Small intestine (tissue), 7 donors: ENCODE measurements at regions not wholly inside any gene's neighbourhood (a gene's known extent, or its start where the extent isn't known, plus 50 kb on each side); places are given as distances from the start of the nearest gene placed in this dataset.
A peak's percentile ranks its signal among the peaks of the same experiment; 100 is the strongest.

ENCODE experiments used
- DNase-seq, 2 donors: peaks; one replicate each; pipeline versions ENCODE4 v3.0.0 to v3.0.0-alpha.2; 2013
- FAIRE-seq: peaks from 2 replicates; lab custom pipeline; 2012; peaks lifted over from hg19 to GRCh38; lab: Jason Lieb, UNC
- H3K27ac ChIP-seq, 3 donors: one replicate each; pipeline ENCODE4 v1.5.1; 2013; ENCODE audit warnings: low read length in 2 of 3, mild to moderate bottlenecking in 2 of 3, control low read depth in 1 of 3, inconsistent platforms in 1 of 3, low read depth in 1 of 3, moderate library complexity in 1 of 3
- H3K27me3 ChIP-seq, 3 donors: one replicate each; pipeline ENCODE4 v1.6.1; 2013; ENCODE audit warnings: low read length in 3 of 3, inconsistent platforms in 1 of 3; ENCODE audit not compliant: control insufficient read depth in 3 of 3, insufficient read depth in 3 of 3
- H3K36me3 ChIP-seq, 3 donors: one replicate each; pipeline ENCODE4 v1.6.1; 2013; ENCODE audit warnings: low read length in 3 of 3, inconsistent platforms in 1 of 3, low read depth in 1 of 3, mild to moderate bottlenecking in 1 of 3, moderate library complexity in 1 of 3; ENCODE audit not compliant: control insufficient read depth in 3 of 3, insufficient read depth in 2 of 3
- H3K4me1 ChIP-seq, 3 donors: one replicate each; pipeline ENCODE4 v1.6.1; 2013; ENCODE audit warnings: low read length in 2 of 3, inconsistent platforms in 1 of 3, low read depth in 1 of 3, mild to moderate bottlenecking in 1 of 3, moderate library complexity in 1 of 3; ENCODE audit not compliant: control insufficient read depth in 3 of 3, insufficient read depth in 2 of 3
- H3K4me3 ChIP-seq, 3 donors: one replicate each; pipeline ENCODE4 v1.5.1; 2013; ENCODE audit warnings: low read length in 3 of 3, control low read depth in 1 of 3, inconsistent platforms in 1 of 3, low read depth in 1 of 3, mild to moderate bottlenecking in 1 of 3, moderate library complexity in 1 of 3
- H3K9me3 ChIP-seq, 2 donors: one replicate each; pipeline ENCODE4 v1.6.1; 2013; ENCODE audit warnings: low read depth in 1 of 2, low read length in 1 of 2; ENCODE audit not compliant: control insufficient read depth in 2 of 2, insufficient read depth in 1 of 2
- WGBS, 3 donors: extraction: QIAGEN DNeasy Blood & Tissue Kit; methylation state at CpG; one replicate each; pipeline ENCODE4 v1.1.7; 2013; 5-methylcytosine and 5-hydroxymethylcytosine counted together
- donor health status: healthy with polysubstance abuse.
- donor health status: control.
- donor health status: control.
- donor health status: Bipolar disorder and iron deficiency.
- donor health status: healthy.

DNA sequence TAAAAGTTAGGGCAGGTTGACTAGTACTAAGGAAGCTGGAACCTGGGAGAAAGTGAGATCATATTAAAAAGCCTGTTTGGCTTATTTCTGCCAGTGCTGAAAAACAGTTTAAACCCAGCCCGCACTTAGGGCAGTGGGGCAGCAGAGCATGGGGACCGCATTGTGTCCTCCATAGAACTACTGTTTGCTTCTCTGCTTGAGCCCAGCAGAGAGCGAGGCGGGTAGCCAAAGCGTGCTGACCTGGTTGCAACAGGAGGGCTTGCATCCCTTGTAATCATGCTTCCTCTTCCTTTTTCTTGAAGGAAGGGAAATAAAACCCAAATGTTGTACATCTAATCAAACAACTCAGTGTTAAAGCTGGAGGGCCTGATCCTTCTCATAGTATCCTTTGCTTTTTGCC, 82.5 kb upstream of the HOXC13 start:
- peaks cover 0 to 14% (median 0%) of the 10 kb centered on the region in 3 donors for H3K27me3 ChIP-seq
- no peak overlapping the region for H3K4me3 ChIP-seq
- 81 to 89% (median 88%) methylated on average over 5 of the region's 5 CpGs for WGBS, 3 donors
- DNase-seq: no peak
- no peak overlapping the region for H3K27ac ChIP-seq
- no peaks in the 10 kb centered on the region for H3K36me3 ChIP-seq
- H3K4me1 ChIP-seq: no peaks in the 10 kb centered on the region
- H3K9me3 ChIP-seq: no peaks in the 10 kb centered on the region
- no peak for FAIRE-seq

GRCh38 chr12:53857666-53858065, 81.0 kb upstream of the HOXC13 start:
- no peaks in the 10 kb centered on the region for H3K36me3 ChIP-seq
- H3K4me3 ChIP-seq: no peak overlapping the region
- H3K27me3 ChIP-seq: peaks cover 0 to 12% (median 0%) of the 10 kb centered on the region in 3 donors
- H3K9me3 ChIP-seq: no peaks in the 10 kb centered on the region
- no peak for DNase-seq
- 83 to 93% (median 88%) methylated on average over 2 of the region's 2 CpGs for WGBS, 3 donors
- H3K4me1 ChIP-seq: no peaks in the 10 kb centered on the region
- FAIRE-seq: no peak
- H3K27ac ChIP-seq: no peak overlapping the region

DNA sequence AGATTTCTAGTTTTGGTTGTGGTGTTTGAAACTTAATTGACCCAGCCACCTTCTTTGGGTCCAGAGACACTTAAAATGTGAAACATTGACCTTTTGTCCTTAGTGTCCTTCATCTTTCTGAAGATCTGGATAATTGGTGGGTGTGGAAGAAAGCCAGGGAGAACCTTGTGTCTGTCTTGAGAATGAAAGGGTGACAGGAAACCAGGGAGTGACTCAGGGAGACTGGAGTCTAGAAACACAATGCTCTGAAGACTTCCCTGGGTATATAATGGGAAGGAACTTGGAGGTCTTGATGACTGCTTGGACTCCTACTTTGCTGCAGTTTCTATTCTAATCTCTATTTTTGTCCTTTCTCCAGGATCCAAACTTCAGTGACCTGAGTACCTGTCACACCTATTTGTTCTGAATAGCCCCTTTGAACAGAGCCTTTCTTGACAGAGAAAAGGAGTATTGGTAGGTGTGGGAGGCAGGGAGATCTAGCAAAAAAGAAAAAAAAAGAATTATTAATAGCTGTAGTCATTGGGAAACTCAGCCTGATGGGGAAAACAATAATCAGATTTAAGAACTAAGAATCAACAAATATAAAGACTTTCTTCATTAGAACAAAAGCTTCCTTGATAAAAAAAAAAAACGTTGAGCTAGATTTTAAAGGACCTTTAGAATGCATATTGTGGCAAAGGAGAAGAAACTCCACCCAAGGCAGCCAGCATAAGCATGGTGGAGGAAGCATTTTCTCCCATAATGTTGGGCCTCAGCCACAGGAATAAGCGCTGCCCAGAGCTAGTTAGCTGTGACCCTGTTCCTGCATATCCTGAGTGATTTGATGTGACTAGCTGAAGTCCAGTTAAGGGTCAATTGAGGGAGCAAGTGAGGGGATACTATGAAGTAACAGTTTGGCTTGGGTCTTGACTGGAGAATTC, 77.9 kb upstream of the HOXC13 start:
- WGBS, 3 donors: 37 to 64% (median 51%) methylated on average over 2 of the region's 2 CpGs
- Histone ChIP-seq H3K27ac (no peak overlapping the region), H3K36me3 (no peaks in the 10 kb centered on the region), H3K4me1 (no peaks in the 10 kb centered on the region), H3K4me3 (no peak overlapping the region), H3K9me3 (no peaks in the 10 kb centered on the region), H3K27me3 (peaks cover 0 to 11% (median 0%) of the 10 kb centered on the region in 3 donors)
- no peak for DNase-seq
- no peak for FAIRE-seq

- H3K9me3 ChIP-seq: no peaks in the 10 kb centered on the region
- 52 to 57% (median 53%) methylated on average over 3 of the region's 3 CpGs for WGBS, 3 donors
- FAIRE-seq (no peak), DNase-seq (no peak)
- no peak overlapping the region for H3K4me3 ChIP-seq
- H3K27ac ChIP-seq: no peak overlapping the region
- H3K36me3 ChIP-seq: no peaks in the 10 kb centered on the region
- no peaks in the 10 kb centered on the region for H3K4me1 ChIP-seq
- peaks cover 0 to 5% (median 0%) of the 10 kb centered on the region in 3 donors for H3K27me3 ChIP-seq
These were observed 76.4 kb upstream of the HOXC13 start for GRCh38 chr12:53862206-53862605.

DNA sequence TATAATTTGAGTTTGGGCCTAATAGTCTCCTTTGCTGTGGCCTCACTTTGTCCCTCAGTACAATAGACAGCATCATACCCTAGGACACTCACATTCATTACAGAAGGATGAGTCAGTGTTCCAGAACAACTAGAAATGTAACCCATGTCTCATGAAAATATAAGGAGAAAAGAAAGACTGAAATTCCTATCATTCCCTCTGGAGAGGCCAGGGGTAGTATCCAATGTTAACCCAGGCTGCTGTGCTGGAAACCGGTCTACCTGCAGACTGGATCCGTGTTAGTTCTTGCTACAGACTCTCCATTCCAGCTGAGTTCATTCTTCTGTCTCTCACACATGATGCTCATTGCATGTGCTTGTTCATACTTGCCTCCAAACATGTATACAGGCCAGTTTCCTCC, 75.8 kb upstream of the HOXC13 start:
- Histone ChIP-seq H3K27ac (no peak overlapping the region), H3K27me3 (peaks cover 0 to 7% (median 0%) of the 10 kb centered on the region in 3 donors), H3K9me3 (no peaks in the 10 kb centered on the region), H3K36me3 (no peaks in the 10 kb centered on the region), H3K4me1 (no peaks in the 10 kb centered on the region), H3K4me3 (no peak overlapping the region)
- DNase-seq (no peak), FAIRE-seq (no peak)
- 73 to 86% (median 79%) methylated on average over 2 of the region's 2 CpGs for WGBS, 3 donors

- FAIRE-seq: no peak
- no peaks in the 10 kb centered on the region for H3K36me3 ChIP-seq
- no peaks in the 10 kb centered on the region for H3K9me3 ChIP-seq
- no peak for DNase-seq
- 51 to 64% (median 62%) methylated on average over 3 of the region's 3 CpGs for WGBS, 3 donors
- no peak overlapping the region for H3K4me3 ChIP-seq
- peaks cover 0 to 8% (median 5%) of the 10 kb centered on the region in 3 donors for H3K27me3 ChIP-seq
- H3K27ac ChIP-seq: no peak overlapping the region
- H3K4me1 ChIP-seq: no peaks in the 10 kb centered on the region
These were observed 71.9 kb upstream of the HOXC13 start for GRCh38 chr12:53866727-53867126.

DNA sequence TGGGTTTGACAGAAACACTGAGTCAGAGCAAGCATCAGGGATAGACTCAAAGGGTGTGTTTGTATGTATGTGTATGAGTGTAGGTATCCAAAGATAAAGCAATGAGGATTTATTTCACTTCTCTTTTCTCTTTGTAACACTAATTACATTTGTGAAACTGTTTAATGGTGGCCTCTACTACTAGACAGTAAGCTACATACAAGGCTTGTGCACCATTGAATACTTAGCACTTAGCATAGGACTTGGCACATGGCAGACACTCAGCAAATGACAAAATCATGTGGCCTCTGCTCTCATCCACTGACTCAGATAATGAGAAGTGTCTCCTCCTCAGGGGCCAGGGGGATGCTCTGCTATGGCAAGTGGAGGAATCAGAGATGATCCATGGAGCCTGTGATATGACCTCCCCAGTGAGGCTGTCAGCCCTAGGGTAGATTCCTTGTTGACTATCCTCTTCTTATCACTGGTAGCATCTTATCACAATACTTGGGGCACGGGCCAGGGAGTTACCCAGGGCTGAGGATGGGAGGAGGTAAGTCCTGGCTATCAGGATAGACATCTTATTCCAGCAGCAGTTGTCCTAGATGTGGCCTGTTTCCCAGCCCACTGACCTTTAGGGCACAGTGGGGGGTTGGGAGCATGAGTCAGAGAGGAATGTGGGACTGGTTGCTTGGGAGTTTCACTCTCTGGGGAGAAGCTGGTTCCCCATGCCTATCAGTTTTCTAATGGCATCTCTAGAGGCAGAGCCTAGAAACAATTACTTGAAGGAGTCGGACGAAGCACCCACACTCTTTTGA, 71.2 kb upstream of the HOXC13 start:
- no peak overlapping the region for H3K4me3 ChIP-seq
- FAIRE-seq (no peak), DNase-seq (no peak)
- WGBS, 3 donors: 14 to 33% (median 31%) methylated on average over 3 of the region's 3 CpGs
- H3K27ac ChIP-seq: no peak overlapping the region
- H3K4me1 ChIP-seq: no peaks in the 10 kb centered on the region
- peaks cover 0 to 9% (median 5%) of the 10 kb centered on the region in 3 donors for H3K27me3 ChIP-seq
- H3K36me3 ChIP-seq: no peaks in the 10 kb centered on the region
- no peaks in the 10 kb centered on the region for H3K9me3 ChIP-seq

GRCh38 chr12:53868511-53868986, 70.1 kb upstream of the HOXC13 start:
- no peak for FAIRE-seq
- peak; percentile 6 to 13 for DNase-seq
- 28 to 69% (median 32%) methylated on average over 5 of the region's 5 CpGs for WGBS, 3 donors

More at GRCh38 chr12:53868511-53868986, 70.1 kb upstream of the HOXC13 start:
- no peaks in the 10 kb centered on the region for H3K36me3 ChIP-seq
- H3K4me3 ChIP-seq: no peak overlapping the region
- no peaks in the 10 kb centered on the region for H3K9me3 ChIP-seq
- H3K27me3 ChIP-seq: peaks cover 0 to 16% (median 5%) of the 10 kb centered on the region in 3 donors
- no peak overlapping the region for H3K27ac ChIP-seq
- H3K4me1 ChIP-seq: no peaks in the 10 kb centered on the region
